CD14-positive monocyte (primary cell): ENCODE measurements at regions not wholly inside any gene's neighbourhood (a gene's known extent, or its start where the extent isn't known, plus 50 kb on each side); places are given as distances from the start of the nearest gene placed in this dataset.

Source experiments
- DNase-seq, 3 donors: peaks; one replicate each; pipeline ENCODE4 v3.0.0-alpha.2; 2011 to 2022
- H2AFZ ChIP-seq: 2 replicates; pipeline ENCODE4 v1.6.0; 2012; ENCODE audit warnings: mild to moderate bottlenecking, low read depth, low read length, inconsistent platforms; ENCODE audit not compliant: insufficient read depth, poor library complexity, severe bottlenecking
- H3K27ac ChIP-seq, 2 donors: 1 replicate in 1 of 2; 2 replicates in 1 of 2; pipeline ENCODE4 v1.5.1; 2012 to 2013; ENCODE audit warnings: low read length in 2 of 2, control low read depth in 1 of 2, inconsistent platforms in 1 of 2, low read depth in 1 of 2, mild to moderate bottlenecking in 1 of 2
- H3K27me3 ChIP-seq, 2 donors: one replicate each; pipeline versions ENCODE4 v1.6.0 to v1.6.1; 2011 to 2013; ENCODE audit warnings: low read length in 2 of 2; ENCODE audit not compliant: control insufficient read depth in 2 of 2, insufficient read depth in 2 of 2
- H3K36me3 ChIP-seq, 2 donors: replicated peaks in 1 of 2; 1 replicate in 1 of 2; 2 replicates in 1 of 2; pipeline versions ENCODE4 v1.5.1 to v1.6.1; 2012 to 2013; ENCODE audit warnings: low read length in 2 of 2, control low read depth in 1 of 2, inconsistent platforms in 1 of 2, mild to moderate bottlenecking in 1 of 2; ENCODE audit not compliant: insufficient read depth in 2 of 2, control insufficient read depth in 1 of 2
- H3K4me1 ChIP-seq, 2 donors: 1 replicate in 1 of 2; 2 replicates in 1 of 2; pipeline versions ENCODE4 v1.5.1 to v1.6.1; 2012 to 2013; ENCODE audit warnings: low read length in 2 of 2, control low read depth in 1 of 2, inconsistent platforms in 1 of 2, mild to moderate bottlenecking in 1 of 2, moderate library complexity in 1 of 2; ENCODE audit not compliant: insufficient read depth in 2 of 2, control insufficient read depth in 1 of 2
- H3K4me2 ChIP-seq: replicated peaks from 2 replicates; pipeline ENCODE3; 2012; ENCODE audit warnings: low read length, moderate library complexity, mild to moderate bottlenecking; ENCODE audit not compliant: poor library complexity, severe bottlenecking; ENCODE audit errors: extremely low read depth
- H3K4me3 ChIP-seq, 3 experiments: fragments of 200-600 bp in 1 of 3; sonication (generic) in 1 of 3; replicated peaks in 1 of 3; 1 replicate in 2 of 3; 2 replicates in 1 of 3; pipeline ENCODE4 v1.5.1; 2011 to 2013; ENCODE audit warnings: low read length in 3 of 3, mild to moderate bottlenecking in 3 of 3, control low read depth in 2 of 3, low read depth in 2 of 3, inconsistent platforms in 1 of 3, moderate library complexity in 1 of 3
- H3K79me2 ChIP-seq: 2 replicates; pipeline ENCODE4 v1.6.0; 2012; ENCODE audit warnings: mild to moderate bottlenecking, control low read depth, inconsistent platforms, low read length, moderate library complexity; ENCODE audit not compliant: insufficient read depth
- H3K9ac ChIP-seq: 2 replicates; pipeline ENCODE4 v1.6.0; 2017; ENCODE audit warnings: low read length, mild to moderate bottlenecking; ENCODE audit not compliant: insufficient read depth, poor library complexity, severe bottlenecking
- H3K9me3 ChIP-seq, 2 donors: replicated peaks in 1 of 2; 1 replicate in 1 of 2; 2 replicates in 1 of 2; pipeline versions ENCODE4 v1.5.1 to v1.6.1; 2012 to 2013; ENCODE audit warnings: low read length in 2 of 2, control low read depth in 1 of 2; ENCODE audit not compliant: control insufficient read depth in 1 of 2, insufficient read depth in 1 of 2
- H4K20me1 ChIP-seq: 2 replicates; pipeline ENCODE4 v1.6.0; 2012; ENCODE audit warnings: mild to moderate bottlenecking, low read length, control low read depth, moderate library complexity; ENCODE audit not compliant: insufficient read depth
- H3K27ac Mint-ChIP-seq, 7 donors: one replicate each; pipeline ENCODE4 v1.8.0; 2020; ENCODE audit warnings: mild to moderate bottlenecking in 7 of 7, mixed read lengths in 7 of 7, moderate library complexity in 6 of 7, inconsistent platforms in 2 of 7
- H3K27me3 Mint-ChIP-seq, 3 donors: one replicate each; pipeline ENCODE4 v1.8.0; 2021 to 2022; ENCODE audit warnings: low read depth in 3 of 3, mild to moderate bottlenecking in 3 of 3, mixed read lengths in 3 of 3, moderate library complexity in 3 of 3, inconsistent platforms in 1 of 3
- H3K36me3 Mint-ChIP-seq, 2 donors: one replicate each; pipeline ENCODE4 v1.8.0; 2020; ENCODE audit warnings: mixed read lengths in 2 of 2, inconsistent platforms in 1 of 2, mild to moderate bottlenecking in 1 of 2
- H3K4me1 Mint-ChIP-seq: one replicate; pipeline ENCODE4 v1.8.0; 2020; ENCODE audit warnings: mild to moderate bottlenecking, mixed read lengths
- H3K4me3 Mint-ChIP-seq, 2 donors: one replicate each; pipeline ENCODE4 v1.8.0; 2020; ENCODE audit warnings: mild to moderate bottlenecking in 2 of 2, mixed read lengths in 2 of 2, moderate library complexity in 1 of 2
- H3K9me3 Mint-ChIP-seq, 7 donors: one replicate each; pipeline ENCODE4 v1.8.0; 2020 to 2022; ENCODE audit warnings: mixed read lengths in 7 of 7, mild to moderate bottlenecking in 6 of 7, moderate library complexity in 6 of 7, inconsistent platforms in 2 of 7
- WGBS: methylation state at CpG from one replicate; pipeline ENCODE4 v1.1.5; 2013; ENCODE audit warnings: missing lambda C conversion rate; ENCODE audit not compliant: insufficient coverage; 5-methylcytosine and 5-hydroxymethylcytosine counted together
- intact Hi-C, 2 donors: fragments of 100-400 bp; cut with micrococcal nuclease; formaldehyde crosslinking; loops; one replicate each; pipeline versions ENCODE4 v1.15.0 to v1.15.1; 2023
- TF ChIP-seq, protein P1 (sequence below): fragments of 200-600 bp; IDR thresholded peaks from one replicate; pipeline ENCODE4 v1.8.0; 2022; ENCODE audit warnings: antibody characterized with exemption, mild to moderate bottlenecking

DNA sequence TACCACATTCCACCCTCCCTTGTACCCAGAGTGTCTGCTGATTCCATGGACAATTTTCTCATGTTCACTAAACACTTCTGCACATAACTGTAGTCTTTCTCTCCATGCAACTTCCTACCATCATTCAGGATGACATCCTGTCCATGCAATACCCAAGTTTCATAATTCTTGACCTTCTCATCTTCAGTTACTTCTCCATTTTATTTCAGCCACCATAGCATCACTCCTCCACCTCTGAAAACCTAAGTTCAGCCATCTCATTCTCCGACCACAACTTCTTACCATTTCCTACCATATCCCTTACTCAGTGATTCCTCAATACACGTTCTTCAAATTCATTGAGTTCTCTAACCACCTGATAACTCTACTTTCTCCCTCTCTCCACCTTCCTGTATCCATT is 216.5 kb upstream of the TENT5A start:
- Histone ChIP-seq H3K9me3 (peaks cover 0 to 4% of the 10 kb centered on the region in 2 donors), H3K4me1 (peaks cover 14 to 23% of the 10 kb centered on the region in 2 donors), H3K36me3 (no peaks in the 10 kb centered on the region), H3K27ac (peak overlapping the region in 1 of 2 donors; percentile 58), H3K79me2 (no peaks in the 10 kb centered on the region), H3K9ac (no peak overlapping the region), H2AFZ (peak overlapping the region; percentile 56), H4K20me1 (no peaks in the 10 kb centered on the region), H3K4me2 (peak overlapping the region; percentile 37), H3K4me3 (peak overlapping the region in 1 of 3 experiments; percentile 52), H3K27me3 (no peaks in the 10 kb centered on the region)
- peak; percentile 43 to 67 (median 63) for DNase-seq
- Mint-ChIP-seq H3K4me1 (peaks cover 15% of the 10 kb centered on the region), H3K4me3 (peak overlapping the region; percentile 13 to 81), H3K36me3 (peaks cover 4 to 10% of the 10 kb centered on the region in 2 donors), H3K27ac (peak overlapping the region; percentile 44 to 81 (median 66)), H3K27me3 (no peaks in the 10 kb centered on the region), H3K9me3 (peaks cover 4 to 24% (median 14%) of the 10 kb centered on the region in 7 donors)
- TF ChIP-seq, protein P1, sequence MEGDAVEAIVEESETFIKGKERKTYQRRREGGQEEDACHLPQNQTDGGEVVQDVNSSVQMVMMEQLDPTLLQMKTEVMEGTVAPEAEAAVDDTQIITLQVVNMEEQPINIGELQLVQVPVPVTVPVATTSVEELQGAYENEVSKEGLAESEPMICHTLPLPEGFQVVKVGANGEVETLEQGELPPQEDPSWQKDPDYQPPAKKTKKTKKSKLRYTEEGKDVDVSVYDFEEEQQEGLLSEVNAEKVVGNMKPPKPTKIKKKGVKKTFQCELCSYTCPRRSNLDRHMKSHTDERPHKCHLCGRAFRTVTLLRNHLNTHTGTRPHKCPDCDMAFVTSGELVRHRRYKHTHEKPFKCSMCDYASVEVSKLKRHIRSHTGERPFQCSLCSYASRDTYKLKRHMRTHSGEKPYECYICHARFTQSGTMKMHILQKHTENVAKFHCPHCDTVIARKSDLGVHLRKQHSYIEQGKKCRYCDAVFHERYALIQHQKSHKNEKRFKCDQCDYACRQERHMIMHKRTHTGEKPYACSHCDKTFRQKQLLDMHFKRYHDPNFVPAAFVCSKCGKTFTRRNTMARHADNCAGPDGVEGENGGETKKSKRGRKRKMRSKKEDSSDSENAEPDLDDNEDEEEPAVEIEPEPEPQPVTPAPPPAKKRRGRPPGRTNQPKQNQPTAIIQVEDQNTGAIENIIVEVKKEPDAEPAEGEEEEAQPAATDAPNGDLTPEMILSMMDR = no peak
- intact Hi-C loops = no loop called here
- WGBS = 0% methylated on average over 2 of the region's 2 CpGs

DNA sequence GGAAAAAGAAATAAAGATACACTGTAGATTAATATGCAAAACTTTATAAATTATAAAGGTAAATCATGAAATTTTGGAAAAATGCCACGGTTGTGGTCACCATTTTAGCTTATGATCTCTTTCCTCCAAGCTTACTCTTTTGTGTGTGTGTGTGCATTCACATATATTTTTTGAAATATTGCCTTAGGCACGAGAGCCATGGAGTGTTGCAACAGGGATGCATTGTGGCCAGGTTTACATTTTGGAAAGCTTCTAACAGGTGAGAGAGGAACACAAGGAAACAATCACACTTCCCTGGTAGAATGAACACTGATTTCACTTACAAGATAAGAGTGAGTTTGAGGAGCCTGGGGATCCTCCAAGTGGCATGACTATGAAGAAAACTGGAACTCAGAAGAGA is 214.5 kb upstream of the TENT5A start:
- Histone ChIP-seq H3K27ac (no peak overlapping the region), H3K4me2 (no peak overlapping the region), H3K4me3 (no peak overlapping the region), H3K27me3 (no peaks in the 10 kb centered on the region), H3K79me2 (no peaks in the 10 kb centered on the region), H3K4me1 (peaks cover 22 to 32% of the 10 kb centered on the region in 2 donors), H3K36me3 (no peaks in the 10 kb centered on the region), H4K20me1 (no peaks in the 10 kb centered on the region), H2AFZ (no peak overlapping the region), H3K9ac (no peak overlapping the region), H3K9me3 (no peaks in the 10 kb centered on the region)
- Mint-ChIP-seq H3K36me3 (no peaks in the 10 kb centered on the region), H3K9me3 (peaks cover 0 to 11% (median 5%) of the 10 kb centered on the region in 7 donors), H3K27ac (no peak overlapping the region), H3K27me3 (no peaks in the 10 kb centered on the region), H3K4me1 (peaks cover 24% of the 10 kb centered on the region), H3K4me3 (no peak overlapping the region)
- WGBS = no CpG with 5 or more reads among the region's 2 CpGs
- TF ChIP-seq, protein P1 = no peak
- DNase-seq = no peak
- intact Hi-C loops = no loop called here
